ENCODE measurements at regions not wholly inside any gene's neighbourhood (a gene's known extent, or its start where the extent isn't known, plus 50 kb on each side); places are given as distances from the start of the nearest gene placed in this dataset.

DNA sequence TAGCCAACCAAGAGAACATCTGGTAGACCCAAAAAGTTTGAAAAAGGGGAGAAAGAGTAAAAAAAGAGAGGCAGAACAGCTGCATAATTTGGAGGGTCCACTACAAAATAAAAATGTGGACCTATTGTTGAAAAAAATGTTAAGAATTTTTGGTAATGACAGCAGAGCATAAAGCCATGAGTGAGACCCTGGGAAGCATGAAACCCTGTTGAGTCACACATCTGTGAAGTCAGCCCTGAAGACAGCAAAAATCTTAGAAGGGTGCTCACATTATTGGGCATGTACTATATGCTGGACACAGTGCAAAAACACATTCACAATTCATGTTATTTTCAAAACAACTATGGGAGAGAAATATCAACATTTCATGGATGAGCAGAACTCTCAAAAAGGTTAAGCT, 56.4 kb upstream of the LIFR start:
- H3K4me1 ChIP-seq (ENCODE audit: control insufficient read depth, extremely low read depth, insufficient read depth, low read length), result peaks cover under 1% of the 10 kb centered on the region
- no peak overlapping the region for H3K9ac ChIP-seq (replicated peaks; ENCODE audit: extremely low read depth, insufficient read depth, low read length)
- no peaks in the 10 kb centered on the region for H3K36me3 ChIP-seq (ENCODE audit: control insufficient read depth in 2 of 2, extremely low read depth in 1 of 2, insufficient read depth in 2 of 2, low read length in 2 of 2)
- TF ChIP-seq POLR2AphosphoS5 (IDR thresholded peaks at IDR 0.05; ENCODE audit: insufficient read depth, low read depth, low read length), result no peak
- no peak for TF ChIP-seq FOS (IDR thresholded peaks at IDR 0.05; ENCODE audit: borderline replicate concordance, insufficient read depth, low read length)
- no peak for TF ChIP-seq GATA2 (IDR thresholded peaks at IDR 0.05; ENCODE audit: insufficient read depth, insufficient read length, low read depth, low read length)
- TF ChIP-seq POLR2A (IDR thresholded peaks at IDR 0.05; ENCODE audit: low read depth, low read length), result no peak
- TF ChIP-seq JUN (IDR thresholded peaks at IDR 0.05; ENCODE audit: borderline replicate concordance, insufficient read depth, insufficient read length, low read depth), result no peak
- POLR2A ChIA-PET, result no interaction called here
- H3K4me3 ChIP-seq (replicated peaks in 1 of 3; ENCODE audit: insufficient read depth in 1 of 3, low read depth in 1 of 3, low read length in 3 of 3), result no peak overlapping the region
- dilution Hi-C loops (cut with MboI; ENCODE audit: extremely low pct_ligation_motif_present, low sequenced_read_pairs), result no loop called here
- H3K4me2 ChIP-seq (ENCODE audit: insufficient read depth, low read length), result no peak overlapping the region
- BruUV-seq (replicated peaks), result no TSS peak
- no peak overlapping the region for H3K27ac ChIP-seq (ENCODE audit: insufficient read depth, low read depth, low read length)
- H2AFZ ChIP-seq (ENCODE audit: low read depth, low read length), result no peak overlapping the region
- H3K27me3 ChIP-seq (ENCODE audit: control insufficient read depth in 2 of 2, insufficient read depth in 2 of 2, low read length in 2 of 2), result peaks cover 0 to 3% of the 10 kb centered on the region in 2 experiments
- FAIRE-seq (no peak), DNase-seq (ENCODE audit: low read depth, low spot score) (no peak)
- intact Hi-C loops (cut with micrococcal nuclease), result no loop called here
- H4K20me1 ChIP-seq (replicated peaks; ENCODE audit: control insufficient read depth, extremely low read depth, insufficient read depth, low read length), result no peaks in the 10 kb centered on the region
- CTCF ChIA-PET, result interaction anchor here (1.2 to 1.3 kb wide), 2 partner anchors 14 to 171 kb away, joined by 3 to 6 read pairs; no protein-coding TSS in a partner anchor
- H3K9me1 ChIP-seq (replicated peaks; ENCODE audit: control insufficient read depth, extremely low read depth, insufficient read depth, low read length), result no peaks in the 10 kb centered on the region
- H3K79me2 ChIP-seq (ENCODE audit: control insufficient read depth, insufficient read depth, low read length), result no peaks in the 10 kb centered on the region
- H3K9me3 ChIP-seq (replicated peaks; ENCODE audit: control insufficient read depth, insufficient read depth, low read length), result no peaks in the 10 kb centered on the region

DNA sequence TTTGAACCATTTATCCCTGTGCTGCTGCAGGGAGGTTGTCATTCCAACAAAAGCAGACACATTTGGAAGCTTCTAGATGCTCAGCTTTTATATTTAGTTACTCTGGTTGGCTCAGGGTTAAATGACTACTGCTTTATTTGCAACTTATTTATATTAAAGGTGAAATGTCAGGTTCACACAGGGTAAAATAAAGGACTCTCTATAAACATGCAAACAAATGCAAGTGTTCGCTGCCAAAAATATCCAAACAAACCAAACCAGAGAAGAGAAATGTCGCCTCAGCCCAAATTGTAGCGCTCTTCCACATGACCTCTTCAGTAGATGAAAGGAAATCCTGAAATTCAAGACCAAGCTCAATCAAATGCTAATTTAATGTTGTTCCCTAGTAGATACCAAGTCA, 57.0 kb upstream of the LIFR start:
- Histone ChIP-seq H3K4me3 (replicated peaks in 1 of 3; ENCODE audit: insufficient read depth in 1 of 3, low read depth in 1 of 3, low read length in 3 of 3) (no peak overlapping the region), H3K27ac (ENCODE audit: insufficient read depth, low read depth, low read length) (no peak overlapping the region), H3K27me3 (ENCODE audit: control insufficient read depth in 2 of 2, insufficient read depth in 2 of 2, low read length in 2 of 2) (peaks cover 0 to 3% of the 10 kb centered on the region in 2 experiments), H3K4me2 (ENCODE audit: insufficient read depth, low read length) (no peak overlapping the region), H4K20me1 (replicated peaks; ENCODE audit: control insufficient read depth, extremely low read depth, insufficient read depth, low read length) (no peaks in the 10 kb centered on the region), H2AFZ (ENCODE audit: low read depth, low read length) (no peak overlapping the region), H3K9me1 (replicated peaks; ENCODE audit: control insufficient read depth, extremely low read depth, insufficient read depth, low read length) (no peaks in the 10 kb centered on the region), H3K36me3 (ENCODE audit: control insufficient read depth in 2 of 2, extremely low read depth in 1 of 2, insufficient read depth in 2 of 2, low read length in 2 of 2) (no peaks in the 10 kb centered on the region), H3K9ac (replicated peaks; ENCODE audit: extremely low read depth, insufficient read depth, low read length) (no peak overlapping the region), H3K79me2 (ENCODE audit: control insufficient read depth, insufficient read depth, low read length) (no peaks in the 10 kb centered on the region), H3K9me3 (replicated peaks; ENCODE audit: control insufficient read depth, insufficient read depth, low read length) (no peaks in the 10 kb centered on the region), H3K4me1 (ENCODE audit: control insufficient read depth, extremely low read depth, insufficient read depth, low read length) (no peaks in the 10 kb centered on the region)
- no TSS peak for BruUV-seq (replicated peaks)
- FAIRE-seq, result no peak
- dilution Hi-C loops (cut with MboI; ENCODE audit: extremely low pct_ligation_motif_present, low sequenced_read_pairs) (no loop called here), intact Hi-C loops (cut with micrococcal nuclease) (no loop called here)
- POLR2A ChIA-PET, result no interaction called here
- DNase-seq (ENCODE audit: low read depth, low spot score), result no peak
- CTCF ChIA-PET, result interaction anchor here (3.4 kb wide), 1 partner anchor 172 kb away, joined by 12 read pairs; no protein-coding TSS in a partner anchor
- TF ChIP-seq, protein P1, sequence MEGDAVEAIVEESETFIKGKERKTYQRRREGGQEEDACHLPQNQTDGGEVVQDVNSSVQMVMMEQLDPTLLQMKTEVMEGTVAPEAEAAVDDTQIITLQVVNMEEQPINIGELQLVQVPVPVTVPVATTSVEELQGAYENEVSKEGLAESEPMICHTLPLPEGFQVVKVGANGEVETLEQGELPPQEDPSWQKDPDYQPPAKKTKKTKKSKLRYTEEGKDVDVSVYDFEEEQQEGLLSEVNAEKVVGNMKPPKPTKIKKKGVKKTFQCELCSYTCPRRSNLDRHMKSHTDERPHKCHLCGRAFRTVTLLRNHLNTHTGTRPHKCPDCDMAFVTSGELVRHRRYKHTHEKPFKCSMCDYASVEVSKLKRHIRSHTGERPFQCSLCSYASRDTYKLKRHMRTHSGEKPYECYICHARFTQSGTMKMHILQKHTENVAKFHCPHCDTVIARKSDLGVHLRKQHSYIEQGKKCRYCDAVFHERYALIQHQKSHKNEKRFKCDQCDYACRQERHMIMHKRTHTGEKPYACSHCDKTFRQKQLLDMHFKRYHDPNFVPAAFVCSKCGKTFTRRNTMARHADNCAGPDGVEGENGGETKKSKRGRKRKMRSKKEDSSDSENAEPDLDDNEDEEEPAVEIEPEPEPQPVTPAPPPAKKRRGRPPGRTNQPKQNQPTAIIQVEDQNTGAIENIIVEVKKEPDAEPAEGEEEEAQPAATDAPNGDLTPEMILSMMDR (IDR thresholded peaks at IDR 0.05; ENCODE audit: extremely low read depth in 1 of 2, insufficient read depth in 1 of 2, low read depth in 1 of 2, low read length in 2 of 2), result no peak
- TF ChIP-seq FOS (IDR thresholded peaks at IDR 0.05; ENCODE audit: borderline replicate concordance, insufficient read depth, low read length) (no peak), JUN (IDR thresholded peaks at IDR 0.05; ENCODE audit: borderline replicate concordance, insufficient read depth, insufficient read length, low read depth) (no peak), GATA2 (IDR thresholded peaks at IDR 0.05; ENCODE audit: insufficient read depth, insufficient read length, low read depth, low read length) (no peak), POLR2A (IDR thresholded peaks at IDR 0.05; ENCODE audit: low read depth, low read length) (no peak), EZH2 (IDR thresholded peaks at IDR 0.05; ENCODE audit: borderline replicate concordance, low read depth, low read length, severe bottlenecking) (no peak), POLR2AphosphoS5 (IDR thresholded peaks at IDR 0.05; ENCODE audit: insufficient read depth, low read depth, low read length) (no peak), MYC (IDR thresholded peaks at IDR 0.05; ENCODE audit: low read depth, low read length) (no peak)
- TF ChIP-seq, protein P2, sequence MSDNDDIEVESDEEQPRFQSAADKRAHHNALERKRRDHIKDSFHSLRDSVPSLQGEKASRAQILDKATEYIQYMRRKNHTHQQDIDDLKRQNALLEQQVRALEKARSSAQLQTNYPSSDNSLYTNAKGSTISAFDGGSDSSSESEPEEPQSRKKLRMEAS (IDR thresholded peaks at IDR 0.05; ENCODE audit: insufficient read depth, insufficient read length), result no peak
